Neural crest cell (in vitro differentiated cells): ENCODE measurements at regions not wholly inside any gene's neighbourhood (a gene's known extent, or its start where the extent isn't known, plus 50 kb on each side); places are given as distances from the start of the nearest gene placed in this dataset.
"Not testable (repeated sequence)": the region's sequence is repeated elsewhere in the genome, so short reads cannot be mapped to it uniquely, and the experiment has no call there.

Experiments used
- DNase-seq: peaks from one replicate; pipeline ENCODE4 v3.0.0; 2021; ENCODE audit warnings: low read depth, mixed read lengths, low spot score
- H3K27ac Mint-ChIP-seq: one replicate; pipeline ENCODE4 v1.8.0; 2021; ENCODE audit warnings: mild to moderate bottlenecking, mixed read lengths; ENCODE audit not compliant: unreplicated experiment
- H3K27me3 Mint-ChIP-seq: 2 replicates; pipeline ENCODE4 v1.8.0; 2021; ENCODE audit warnings: low read depth, mild to moderate bottlenecking, mixed read lengths
- H3K36me3 Mint-ChIP-seq: 2 replicates; pipeline ENCODE4 v1.8.0; 2021; ENCODE audit warnings: low read depth, mild to moderate bottlenecking, mixed read lengths
- H3K4me1 Mint-ChIP-seq: 2 replicates; pipeline ENCODE4 v1.8.0; 2021; ENCODE audit warnings: mixed read lengths
- H3K4me3 Mint-ChIP-seq: one replicate; pipeline ENCODE4 v1.8.0; 2021; ENCODE audit warnings: mild to moderate bottlenecking, mixed read lengths
- H3K9me3 Mint-ChIP-seq: 2 replicates; pipeline ENCODE4 v1.8.0; 2021; ENCODE audit warnings: mixed read lengths
- TF ChIP-seq, protein P1 (sequence below): fragments of 200-600 bp; sonication (generic); conservative IDR thresholded peaks from 2 replicates; pipeline ENCODE4 v1.5.0; 2021; ENCODE audit warnings: antibody characterized with exemption, mild to moderate bottlenecking

DNA sequence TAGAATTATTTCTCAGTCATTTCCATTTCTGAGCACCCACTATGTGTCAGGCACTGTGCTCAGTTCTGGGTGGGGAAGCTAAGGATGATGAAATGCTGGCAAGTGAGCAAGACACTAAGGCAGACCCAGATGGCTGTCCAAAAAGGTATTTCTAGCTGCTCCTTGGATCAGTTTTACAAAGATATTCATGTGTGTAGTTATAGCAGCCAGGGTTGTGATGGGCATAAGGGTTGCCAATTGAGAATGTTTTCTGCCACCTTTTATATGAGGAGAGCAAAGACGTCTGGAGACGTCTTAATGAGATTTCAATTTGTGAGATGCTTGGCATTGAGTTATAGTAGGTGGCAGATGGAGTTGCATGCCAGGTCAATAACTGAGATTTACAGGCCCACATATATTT, 197.1 kb upstream of the RASGRP1 start:
- no peaks in the 10 kb centered on the region for H3K27me3 Mint-ChIP-seq
- H3K9me3 Mint-ChIP-seq: peaks cover 2% of the 10 kb centered on the region
- no peak overlapping the region for H3K4me3 Mint-ChIP-seq
- no peaks in the 10 kb centered on the region for H3K36me3 Mint-ChIP-seq
- TF ChIP-seq, protein P1, sequence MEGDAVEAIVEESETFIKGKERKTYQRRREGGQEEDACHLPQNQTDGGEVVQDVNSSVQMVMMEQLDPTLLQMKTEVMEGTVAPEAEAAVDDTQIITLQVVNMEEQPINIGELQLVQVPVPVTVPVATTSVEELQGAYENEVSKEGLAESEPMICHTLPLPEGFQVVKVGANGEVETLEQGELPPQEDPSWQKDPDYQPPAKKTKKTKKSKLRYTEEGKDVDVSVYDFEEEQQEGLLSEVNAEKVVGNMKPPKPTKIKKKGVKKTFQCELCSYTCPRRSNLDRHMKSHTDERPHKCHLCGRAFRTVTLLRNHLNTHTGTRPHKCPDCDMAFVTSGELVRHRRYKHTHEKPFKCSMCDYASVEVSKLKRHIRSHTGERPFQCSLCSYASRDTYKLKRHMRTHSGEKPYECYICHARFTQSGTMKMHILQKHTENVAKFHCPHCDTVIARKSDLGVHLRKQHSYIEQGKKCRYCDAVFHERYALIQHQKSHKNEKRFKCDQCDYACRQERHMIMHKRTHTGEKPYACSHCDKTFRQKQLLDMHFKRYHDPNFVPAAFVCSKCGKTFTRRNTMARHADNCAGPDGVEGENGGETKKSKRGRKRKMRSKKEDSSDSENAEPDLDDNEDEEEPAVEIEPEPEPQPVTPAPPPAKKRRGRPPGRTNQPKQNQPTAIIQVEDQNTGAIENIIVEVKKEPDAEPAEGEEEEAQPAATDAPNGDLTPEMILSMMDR: no peak
- no peak for DNase-seq
- no peaks in the 10 kb centered on the region for H3K4me1 Mint-ChIP-seq
- no peak overlapping the region for H3K27ac Mint-ChIP-seq

DNA sequence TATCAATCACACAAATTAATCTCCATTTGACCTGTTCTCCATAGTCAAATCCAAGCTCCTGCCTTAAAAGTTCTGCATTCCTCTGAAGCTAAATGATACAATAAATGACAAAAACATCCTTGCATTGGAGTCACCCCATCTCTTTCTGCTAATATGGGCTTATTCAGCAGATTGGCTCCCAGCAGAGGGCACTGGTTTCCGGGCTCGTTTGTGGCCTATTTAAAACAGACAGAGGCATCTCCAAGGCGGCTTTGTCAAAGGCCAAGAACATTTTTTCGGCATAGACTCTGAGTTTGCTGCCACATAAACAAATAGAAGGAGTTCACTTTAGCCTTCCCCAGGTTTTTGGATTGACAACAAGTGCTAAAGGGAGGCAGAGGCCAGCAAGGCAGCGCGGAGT, 204.4 kb upstream of the RASGRP1 start:
- H3K27ac Mint-ChIP-seq: no peak overlapping the region
- H3K4me1 Mint-ChIP-seq: no peaks in the 10 kb centered on the region
- H3K27me3 Mint-ChIP-seq: no peaks in the 10 kb centered on the region
- H3K4me3 Mint-ChIP-seq: no peak overlapping the region
- no peaks in the 10 kb centered on the region for H3K36me3 Mint-ChIP-seq
- no peaks in the 10 kb centered on the region for H3K9me3 Mint-ChIP-seq
- DNase-seq: peak; percentile 3
- TF ChIP-seq, protein P1: peak; percentile 21

- no peaks in the 10 kb centered on the region for H3K4me1 Mint-ChIP-seq
- no peak for DNase-seq
- H3K36me3 Mint-ChIP-seq: no peaks in the 10 kb centered on the region
- H3K4me3 Mint-ChIP-seq: no peak overlapping the region
- H3K9me3 Mint-ChIP-seq: peaks cover 2% of the 10 kb centered on the region
- H3K27ac Mint-ChIP-seq: no peak overlapping the region
- TF ChIP-seq, protein P1: no peak
- no peaks in the 10 kb centered on the region for H3K27me3 Mint-ChIP-seq
These were observed 204.9 kb upstream of the RASGRP1 start for GRCh38 chr15:38769492-38769891.

DNA sequence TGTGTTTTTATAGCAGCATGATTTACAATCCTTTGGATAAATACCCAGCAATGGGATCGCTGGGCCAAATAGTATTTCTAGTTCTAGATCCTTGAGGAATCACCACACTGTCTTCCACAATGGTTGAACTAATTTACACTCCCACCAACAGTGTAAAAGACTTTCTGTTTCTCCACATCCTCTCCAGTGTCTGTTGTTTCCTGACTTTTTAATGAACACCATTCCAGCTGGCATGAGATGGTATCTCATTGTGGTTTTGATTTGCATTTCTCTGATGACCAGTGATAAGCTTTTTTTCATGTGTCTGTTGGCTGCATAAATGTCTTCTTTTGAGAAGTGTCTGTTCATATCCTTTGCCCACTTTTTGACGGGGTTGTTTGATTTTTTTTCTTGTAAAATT, 209.5 kb upstream of the RASGRP1 start:
- H3K4me3 Mint-ChIP-seq, H3K4me1 Mint-ChIP-seq, H3K36me3 Mint-ChIP-seq, H3K9me3 Mint-ChIP-seq, DNase-seq, H3K27ac Mint-ChIP-seq, H3K27me3 Mint-ChIP-seq: not testable (repeated sequence)

DNA sequence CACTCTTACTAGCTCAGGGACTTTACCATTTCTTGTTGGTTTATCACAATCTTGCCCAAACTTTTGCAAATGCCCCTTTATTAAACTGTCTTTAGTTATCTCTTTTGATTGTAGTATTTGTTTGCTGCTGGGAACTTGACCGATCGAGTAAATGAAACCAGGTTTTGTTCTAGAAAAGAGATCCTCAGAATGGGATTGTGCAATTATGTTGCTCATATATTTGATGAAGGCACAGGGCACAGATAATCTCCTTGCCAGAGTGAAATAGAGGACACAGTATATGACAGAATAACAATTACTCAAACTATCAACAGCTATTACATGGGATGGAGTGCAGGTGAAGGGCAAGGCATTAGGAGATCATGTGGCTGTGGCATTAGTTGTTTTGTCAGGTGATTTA, 216.6 kb upstream of the RASGRP1 start:
- peaks cover 15% of the 10 kb centered on the region for H3K27me3 Mint-ChIP-seq
- H3K9me3 Mint-ChIP-seq: no peaks in the 10 kb centered on the region
- no peaks in the 10 kb centered on the region for H3K36me3 Mint-ChIP-seq
- TF ChIP-seq, protein P1: no peak
- H3K27ac Mint-ChIP-seq: no peak overlapping the region
- DNase-seq: no peak
- no peaks in the 10 kb centered on the region for H3K4me1 Mint-ChIP-seq
- H3K4me3 Mint-ChIP-seq: no peak overlapping the region

DNA sequence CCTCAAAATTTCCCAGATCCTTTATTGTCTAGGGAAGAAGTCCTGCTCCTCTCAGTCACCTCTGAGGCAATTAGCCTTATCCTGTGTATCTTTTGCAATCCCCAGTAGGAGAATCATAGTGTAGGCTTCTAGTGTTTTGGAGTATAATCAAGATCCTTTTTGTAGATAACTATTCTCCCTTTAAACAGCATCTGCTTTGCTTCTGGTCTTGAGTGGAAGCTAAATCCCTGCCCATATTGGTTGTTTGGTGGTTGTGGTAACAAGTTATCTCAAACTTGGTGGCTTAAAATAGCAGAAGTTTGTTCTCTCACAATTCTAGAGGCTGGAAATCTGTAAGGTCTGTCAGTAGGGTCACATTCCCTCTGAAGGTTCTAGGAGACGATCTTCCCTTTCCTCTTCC, 217.5 kb upstream of the RASGRP1 start:
- H3K27ac Mint-ChIP-seq: no peak overlapping the region
- no peaks in the 10 kb centered on the region for H3K9me3 Mint-ChIP-seq
- no peaks in the 10 kb centered on the region for H3K4me1 Mint-ChIP-seq
- TF ChIP-seq, protein P1: no peak
- H3K36me3 Mint-ChIP-seq: no peaks in the 10 kb centered on the region
- no peak overlapping the region for H3K4me3 Mint-ChIP-seq
- no peak for DNase-seq
- peaks cover 15% of the 10 kb centered on the region for H3K27me3 Mint-ChIP-seq
